ENCODE measurements at regions not wholly inside any gene's neighbourhood (a gene's known extent, or its start where the extent isn't known, plus 50 kb on each side); places are given as distances from the start of the nearest gene placed in this dataset.

GRCh38 chr11:92909214-92909613 is 60.2 kb upstream of the MTNR1B start:
- H3K36me3 Mint-ChIP-seq (ENCODE audit: low read depth): no peaks in the 10 kb centered on the region
- no peak for DNase-seq (ENCODE audit: low spot score)
- intact Hi-C loops (cut with micrococcal nuclease): no loop called here

GRCh38 chr11:92911478-92911877 is 58.0 kb upstream of the MTNR1B start:
- H3K4me3 Mint-ChIP-seq (ENCODE audit: low read depth): no peak overlapping the region
- no peak for DNase-seq (ENCODE audit: low spot score)
- no peaks in the 10 kb centered on the region for H3K4me1 Mint-ChIP-seq (ENCODE audit: low read depth)
- no peaks in the 10 kb centered on the region for H3K9me3 Mint-ChIP-seq
- H3K36me3 Mint-ChIP-seq (ENCODE audit: low read depth): no peaks in the 10 kb centered on the region
- no peaks in the 10 kb centered on the region for H3K27me3 Mint-ChIP-seq (ENCODE audit: low read depth)
- H3K27ac Mint-ChIP-seq: no peak overlapping the region
- intact Hi-C loops (cut with micrococcal nuclease): no loop called here

More at GRCh38 chr11:92909214-92909613, 60.2 kb upstream of the MTNR1B start:
- H3K27ac Mint-ChIP-seq: no peak overlapping the region
- no peaks in the 10 kb centered on the region for H3K4me1 Mint-ChIP-seq (ENCODE audit: low read depth)
- no peaks in the 10 kb centered on the region for H3K27me3 Mint-ChIP-seq (ENCODE audit: low read depth)
- H3K4me3 Mint-ChIP-seq (ENCODE audit: low read depth): no peak overlapping the region
- H3K9me3 Mint-ChIP-seq: no peaks in the 10 kb centered on the region

GRCh38 chr11:92915551-92915950 is 53.9 kb upstream of the MTNR1B start:
- DNase-seq (ENCODE audit: low spot score): no peak
- no peak overlapping the region for H3K4me3 Mint-ChIP-seq (ENCODE audit: low read depth)
- H3K9me3 Mint-ChIP-seq: no peaks in the 10 kb centered on the region
- no peaks in the 10 kb centered on the region for H3K36me3 Mint-ChIP-seq (ENCODE audit: low read depth)
- H3K4me1 Mint-ChIP-seq (ENCODE audit: low read depth): no peaks in the 10 kb centered on the region
- intact Hi-C loops (cut with micrococcal nuclease): no loop called here
- H3K27me3 Mint-ChIP-seq (ENCODE audit: low read depth): no peaks in the 10 kb centered on the region
- H3K27ac Mint-ChIP-seq: no peak overlapping the region

- intact Hi-C loops (cut with micrococcal nuclease): no loop called here
- no peak for DNase-seq (ENCODE audit: low spot score)
- Mint-ChIP-seq H3K27me3 (ENCODE audit: low read depth) (no peaks in the 10 kb centered on the region), H3K9me3 (no peaks in the 10 kb centered on the region), H3K4me3 (ENCODE audit: low read depth) (no peak overlapping the region), H3K36me3 (ENCODE audit: low read depth) (no peaks in the 10 kb centered on the region), H3K4me1 (ENCODE audit: low read depth) (no peaks in the 10 kb centered on the region), H3K27ac (no peak overlapping the region)
Observed at GRCh38 chr11:92916299-92916698, 53.2 kb upstream of the MTNR1B start.

GRCh38 chr11:92917927-92918326 is 51.5 kb upstream of the MTNR1B start:
- no peaks in the 10 kb centered on the region for H3K36me3 Mint-ChIP-seq (ENCODE audit: low read depth)
- intact Hi-C loops (cut with micrococcal nuclease): no loop called here
- no peak overlapping the region for H3K27ac Mint-ChIP-seq
- H3K4me3 Mint-ChIP-seq (ENCODE audit: low read depth): no peak overlapping the region
- no peaks in the 10 kb centered on the region for H3K9me3 Mint-ChIP-seq
- H3K27me3 Mint-ChIP-seq (ENCODE audit: low read depth): no peaks in the 10 kb centered on the region
- DNase-seq (ENCODE audit: low spot score): no peak
- no peaks in the 10 kb centered on the region for H3K4me1 Mint-ChIP-seq (ENCODE audit: low read depth)

GRCh38 chr11:92919048-92919447 is 50.4 kb upstream of the MTNR1B start:
- no peaks in the 10 kb centered on the region for H3K27me3 Mint-ChIP-seq (ENCODE audit: low read depth)
- H3K36me3 Mint-ChIP-seq (ENCODE audit: low read depth): no peaks in the 10 kb centered on the region
- no peak overlapping the region for H3K27ac Mint-ChIP-seq
- DNase-seq (ENCODE audit: low spot score): no peak
- H3K4me1 Mint-ChIP-seq (ENCODE audit: low read depth): no peaks in the 10 kb centered on the region
- no peaks in the 10 kb centered on the region for H3K9me3 Mint-ChIP-seq
- intact Hi-C loops (cut with micrococcal nuclease): no loop called here
- no peak overlapping the region for H3K4me3 Mint-ChIP-seq (ENCODE audit: low read depth)

All from activated T-helper 2 cell treated with anti-CD3 and anti-CD28 coated beads, Interferon-gamma antibody, Interleukin-2, Interleukin-4, amounts not matched to agents 10 μg/mL and 5 μg/mL and 100 μg/mL, durations not matched to agents 14 hours and 24 hours and 36 hours (primary cell).